GM12873 (cell line): ENCODE measurements at regions not wholly inside any gene's neighbourhood (a gene's known extent, or its start where the extent isn't known, plus 50 kb on each side); places are given as distances from the start of the nearest gene placed in this dataset.

Source experiments
- TF ChIP-seq, protein P1 (sequence below): IDR thresholded peaks from 2 replicates; pipeline ENCODE4 v1.5.1; 2012; ENCODE audit warnings: low read depth, mild to moderate bottlenecking, moderate library complexity, low read length, control low read depth; ENCODE audit not compliant: insufficient read depth; ENCODE audit errors: missing control alignments

DNA sequence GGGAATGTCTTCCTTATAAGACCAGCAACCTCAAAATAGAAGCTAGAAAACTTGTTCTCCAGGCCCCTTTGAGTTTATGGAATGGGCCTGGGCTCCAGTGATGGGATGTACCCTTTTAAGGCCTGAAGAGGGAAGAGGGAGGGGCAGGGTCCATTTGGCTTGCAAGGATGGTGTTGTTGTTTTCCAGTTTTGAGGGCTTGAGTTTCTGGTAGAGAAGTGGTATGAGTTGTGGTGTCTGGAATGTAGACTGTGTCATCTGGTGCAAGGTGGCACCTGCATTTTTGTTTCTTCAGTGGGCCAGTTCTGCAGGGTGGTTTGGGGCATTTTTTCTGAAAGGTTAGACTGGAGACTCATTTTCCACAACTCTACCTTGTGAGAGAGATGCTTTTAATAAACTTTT lies 90.1 kb downstream of the ZNF777 start:
- TF ChIP-seq, protein P1, sequence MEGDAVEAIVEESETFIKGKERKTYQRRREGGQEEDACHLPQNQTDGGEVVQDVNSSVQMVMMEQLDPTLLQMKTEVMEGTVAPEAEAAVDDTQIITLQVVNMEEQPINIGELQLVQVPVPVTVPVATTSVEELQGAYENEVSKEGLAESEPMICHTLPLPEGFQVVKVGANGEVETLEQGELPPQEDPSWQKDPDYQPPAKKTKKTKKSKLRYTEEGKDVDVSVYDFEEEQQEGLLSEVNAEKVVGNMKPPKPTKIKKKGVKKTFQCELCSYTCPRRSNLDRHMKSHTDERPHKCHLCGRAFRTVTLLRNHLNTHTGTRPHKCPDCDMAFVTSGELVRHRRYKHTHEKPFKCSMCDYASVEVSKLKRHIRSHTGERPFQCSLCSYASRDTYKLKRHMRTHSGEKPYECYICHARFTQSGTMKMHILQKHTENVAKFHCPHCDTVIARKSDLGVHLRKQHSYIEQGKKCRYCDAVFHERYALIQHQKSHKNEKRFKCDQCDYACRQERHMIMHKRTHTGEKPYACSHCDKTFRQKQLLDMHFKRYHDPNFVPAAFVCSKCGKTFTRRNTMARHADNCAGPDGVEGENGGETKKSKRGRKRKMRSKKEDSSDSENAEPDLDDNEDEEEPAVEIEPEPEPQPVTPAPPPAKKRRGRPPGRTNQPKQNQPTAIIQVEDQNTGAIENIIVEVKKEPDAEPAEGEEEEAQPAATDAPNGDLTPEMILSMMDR = no peak

DNA sequence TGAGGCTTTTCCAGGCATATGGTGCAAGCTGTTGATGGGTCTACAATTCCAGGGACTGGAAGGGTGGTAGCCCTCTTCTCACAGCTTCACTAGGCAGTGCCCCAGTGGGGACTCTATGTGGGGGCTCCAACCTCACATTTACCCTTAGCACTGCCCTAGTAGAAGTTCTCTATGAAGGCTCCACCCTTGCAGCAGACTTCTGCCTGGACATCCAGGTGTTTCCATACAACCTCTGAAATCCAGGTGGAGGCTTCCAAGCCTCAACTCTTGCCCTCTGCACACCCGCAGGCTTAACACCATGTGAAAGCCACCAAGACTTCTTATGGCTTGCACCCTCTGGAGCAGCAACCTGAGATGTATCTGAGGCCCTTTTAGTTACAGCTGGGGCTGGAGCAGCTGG lies 87.8 kb downstream of the ZNF777 start:
- TF ChIP-seq, protein P1 = no peak

DNA sequence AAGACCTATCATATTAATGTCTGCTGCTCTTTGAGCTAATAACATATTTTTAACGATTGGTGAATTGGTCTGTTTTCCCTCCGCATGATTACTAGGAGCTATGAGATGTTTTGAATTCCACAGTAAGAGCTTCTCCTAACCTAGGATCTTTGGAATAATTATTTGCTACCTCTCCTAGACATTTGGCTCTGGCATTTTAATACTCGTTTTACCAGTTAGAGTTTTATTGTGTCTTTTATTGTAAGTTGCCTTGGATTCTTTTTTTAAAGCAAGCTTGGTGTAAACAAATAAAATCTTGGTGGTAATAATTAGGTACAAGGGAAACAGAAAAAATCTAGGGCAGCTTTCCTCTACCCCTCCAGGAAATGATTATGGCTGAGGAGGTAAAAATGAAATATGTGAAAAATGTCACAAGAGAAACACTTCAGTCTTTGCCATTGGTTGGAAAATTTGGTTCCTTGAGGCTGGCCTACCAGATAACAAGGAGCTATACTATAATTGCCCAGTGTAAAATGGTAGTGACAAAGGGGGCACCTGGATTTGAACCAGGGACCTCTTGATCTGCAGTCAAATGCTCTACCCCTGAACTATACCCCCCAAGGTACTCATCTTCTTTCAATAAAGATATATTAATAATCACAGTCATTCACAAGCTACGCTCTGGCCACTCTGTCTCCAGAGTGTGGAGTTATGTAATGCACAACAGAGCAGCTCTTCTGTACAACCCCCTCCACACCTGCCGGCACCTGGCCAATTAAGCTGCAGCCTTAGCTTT lies 85.4 kb downstream of the ZNF777 start:
- TF ChIP-seq, protein P1 = no peak

DNA sequence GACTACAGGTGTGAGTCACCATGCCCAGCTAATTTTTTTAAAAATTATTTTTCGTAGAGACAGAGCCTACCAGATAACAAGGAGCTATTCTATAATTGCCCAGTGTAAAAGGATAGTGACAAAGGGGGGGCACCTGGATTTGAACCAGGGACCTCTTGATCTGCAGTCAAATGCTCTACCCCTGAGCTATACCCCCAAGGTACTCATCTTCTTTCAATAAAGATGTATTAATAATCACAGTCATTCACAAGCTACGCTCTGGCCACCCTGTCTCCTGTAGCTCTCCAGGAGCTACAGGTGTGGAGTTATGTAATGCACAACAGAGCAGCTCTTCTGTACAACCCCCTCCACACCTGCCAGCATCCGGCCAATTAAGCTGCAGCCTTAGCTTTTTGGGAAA lies 83.5 kb downstream of the ZNF777 start:
- TF ChIP-seq, protein P1 = no peak

DNA sequence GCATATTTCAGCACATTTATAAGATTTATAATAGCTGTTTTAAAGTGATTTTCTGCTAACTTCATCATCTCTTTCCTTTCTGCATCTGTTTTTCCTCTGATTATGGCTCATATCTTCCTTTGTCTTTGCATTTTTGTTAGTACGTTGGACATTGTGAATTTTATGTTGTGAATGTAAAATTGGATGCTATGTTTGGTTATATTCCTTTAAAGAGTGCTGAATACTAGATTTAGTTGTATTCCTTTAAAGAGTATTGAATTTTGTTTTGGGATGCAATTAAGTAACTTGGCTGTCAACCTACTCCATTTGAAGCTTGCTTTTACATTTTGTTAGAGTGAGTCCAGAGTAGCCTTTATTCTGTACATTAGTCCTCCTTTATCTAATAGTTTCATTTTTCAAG lies 81.2 kb downstream of the ZNF777 start:
- TF ChIP-seq, protein P1 = no peak

DNA sequence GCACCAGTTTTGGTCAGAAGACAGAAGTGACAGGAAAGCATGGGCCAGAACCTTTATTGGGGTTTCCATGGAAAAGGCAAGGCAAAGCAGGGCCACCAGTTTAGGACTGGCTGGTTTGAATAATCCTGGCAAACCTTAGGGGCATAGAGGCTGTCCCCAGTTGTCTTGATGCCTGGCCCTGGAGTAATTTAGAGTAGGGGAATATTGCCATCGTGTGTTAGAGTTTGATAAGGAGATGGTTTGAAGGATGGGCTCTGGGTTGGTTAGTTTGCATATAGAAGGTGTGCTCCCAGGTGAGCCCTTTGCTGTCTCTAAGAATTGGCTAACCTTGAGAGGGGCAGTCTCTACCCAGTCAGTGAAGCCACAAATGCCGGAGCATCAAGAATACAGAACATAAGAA lies 79.6 kb downstream of the ZNF777 start:
- TF ChIP-seq, protein P1 = no peak
